OCI-LY1 (cell line): ENCODE measurements at regions not wholly inside any gene's neighbourhood (a gene's known extent, or its start where the extent isn't known, plus 50 kb on each side); places are given as distances from the start of the nearest gene placed in this dataset.

Source experiments
- CTCF ChIP-seq: fragments of 200-600 bp; sonication (generic), shearing (Covaris generic); IDR thresholded peaks from 2 replicates; pipeline ENCODE4 v1.5.1; 2017; ENCODE audit warnings: mild to moderate bottlenecking, antibody characterized with exemption, low read length, moderate library complexity, mixed read lengths
- EZH2 ChIP-seq: fragments of 200-600 bp; sonication (generic), shearing (Covaris generic); IDR thresholded peaks from 2 replicates; pipeline ENCODE4 v1.8.0; 2017; ENCODE audit warnings: borderline replicate concordance, mixed run types, mild to moderate bottlenecking, antibody characterized with exemption, low read length, moderate library complexity, mixed read lengths

GRCh38 chr2:11996618-11997017 is 250.2 kb downstream of the LPIN1 start:
- no peak for TF ChIP-seq CTCF
- no peak for TF ChIP-seq EZH2
